ENCODE measurements at regions not wholly inside any gene's neighbourhood (a gene's known extent, or its start where the extent isn't known, plus 50 kb on each side); places are given as distances from the start of the nearest gene placed in this dataset.
"Not testable (repeated sequence)": the region's sequence is repeated elsewhere in the genome, so short reads cannot be mapped to it uniquely, and the experiment has no call there.

DNA sequence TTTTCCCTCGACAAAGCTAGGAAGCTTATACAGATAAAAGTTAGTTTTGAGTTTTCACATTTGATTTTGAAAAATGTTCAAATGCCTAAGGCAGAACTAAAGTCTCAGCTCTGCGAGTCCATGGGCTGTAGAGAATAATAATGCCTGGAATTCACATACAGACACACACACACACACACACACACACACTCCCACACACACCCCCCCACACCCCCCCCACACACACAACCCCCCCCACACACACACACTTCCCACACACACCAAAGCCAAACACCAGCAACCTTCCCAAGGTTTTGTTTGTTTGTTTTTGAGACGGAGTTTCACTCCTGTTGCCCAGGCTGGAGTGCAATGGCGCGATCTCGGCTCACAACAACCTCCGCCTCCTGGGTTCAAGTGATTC lies 62.8 kb upstream of the EIF5 start:
- no peak for DNase-seq

DNA sequence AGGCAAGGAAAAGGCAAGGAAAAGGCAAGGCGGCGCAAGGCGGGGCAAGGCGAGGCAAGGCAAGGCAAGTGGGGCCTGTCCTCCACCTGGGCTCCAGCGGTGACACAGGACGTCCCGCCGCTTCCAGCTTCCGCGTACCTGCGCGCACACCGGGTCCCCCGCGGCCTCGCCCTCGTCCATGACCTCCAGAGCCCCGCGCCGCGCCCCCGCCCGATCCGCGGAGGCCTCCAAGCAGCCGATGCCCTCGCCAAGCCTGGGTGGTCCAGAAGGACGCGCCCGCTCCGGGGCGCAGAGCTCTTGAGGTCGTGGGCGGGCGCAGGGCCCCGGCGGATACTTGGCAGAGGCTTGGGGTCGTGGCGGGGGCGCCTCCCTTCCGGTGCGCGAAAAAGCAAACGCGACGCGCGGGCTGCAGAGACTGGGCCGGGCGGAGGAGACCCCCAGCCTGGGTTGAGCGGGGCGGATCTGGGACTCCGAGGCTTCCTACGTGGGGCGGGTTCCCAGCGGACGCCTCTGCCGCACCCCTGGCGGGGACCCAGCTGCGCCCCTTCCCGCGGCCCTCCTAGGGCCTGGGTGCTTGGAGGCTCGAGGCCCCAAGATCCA lies 60.8 kb upstream of the EIF5 start:
- no peak for DNase-seq

DNA sequence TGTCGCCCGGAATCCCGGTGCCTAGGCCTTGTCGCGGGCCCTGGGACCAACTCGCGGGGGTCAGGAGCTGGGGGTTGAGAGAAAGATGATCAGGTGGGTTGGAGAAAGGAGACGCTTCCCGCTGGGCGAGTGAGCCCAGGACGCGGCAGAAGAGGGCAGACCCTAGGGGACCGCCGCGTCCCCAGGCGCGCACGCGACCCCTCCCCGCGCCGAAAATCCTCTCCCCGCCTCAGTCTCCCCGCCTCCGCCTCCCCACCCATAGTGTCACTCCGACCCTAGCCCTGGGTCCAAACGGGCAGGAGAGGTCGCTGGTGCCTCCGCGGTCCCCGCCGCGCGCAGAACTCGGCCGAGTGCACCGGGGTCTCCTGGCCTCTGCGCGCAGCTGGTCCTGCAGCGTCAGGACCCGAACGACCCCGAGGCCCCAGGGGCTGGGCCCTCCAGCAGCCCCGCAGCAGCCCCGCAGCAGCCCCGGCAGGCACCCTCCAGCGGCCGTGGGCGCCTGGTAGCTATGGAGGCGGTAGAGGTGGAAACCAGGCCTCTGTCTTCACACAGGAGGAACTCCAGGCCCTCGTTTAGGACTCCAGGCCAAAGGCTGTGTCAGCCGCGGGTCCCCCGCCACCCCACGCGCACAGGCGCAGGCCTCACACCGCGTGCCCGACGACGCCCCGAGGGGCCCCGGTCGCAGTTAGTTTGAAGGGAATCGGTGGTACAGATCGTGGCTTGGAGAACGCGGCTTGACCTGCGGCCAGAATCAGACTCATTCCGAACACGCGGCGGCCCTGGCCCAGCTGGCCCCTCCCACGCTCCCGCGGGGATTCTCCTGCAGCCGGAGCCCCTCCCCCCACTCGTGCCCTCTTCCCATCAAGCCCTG lies 60.1 kb upstream of the EIF5 start:
- no peak for DNase-seq

DNA sequence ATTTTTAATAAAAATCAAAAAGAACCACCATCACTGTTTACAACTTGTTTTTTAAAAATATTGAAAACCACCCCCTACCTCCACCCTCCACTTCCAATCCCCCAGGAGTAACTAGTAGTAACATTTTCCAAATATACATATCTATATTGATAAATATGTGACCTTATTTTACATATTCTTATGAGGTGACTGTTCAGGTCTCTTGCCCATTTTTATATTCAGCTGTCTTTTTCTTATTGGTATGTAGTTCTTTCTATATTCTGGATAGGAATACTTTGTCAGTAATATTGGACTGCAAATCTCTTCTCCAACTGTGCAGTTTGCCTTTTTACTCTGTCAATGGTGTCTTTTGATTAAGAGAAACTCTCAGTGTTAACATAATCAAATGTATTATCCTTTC lies 59.0 kb upstream of the EIF5 start:
- no peak for DNase-seq

DNA sequence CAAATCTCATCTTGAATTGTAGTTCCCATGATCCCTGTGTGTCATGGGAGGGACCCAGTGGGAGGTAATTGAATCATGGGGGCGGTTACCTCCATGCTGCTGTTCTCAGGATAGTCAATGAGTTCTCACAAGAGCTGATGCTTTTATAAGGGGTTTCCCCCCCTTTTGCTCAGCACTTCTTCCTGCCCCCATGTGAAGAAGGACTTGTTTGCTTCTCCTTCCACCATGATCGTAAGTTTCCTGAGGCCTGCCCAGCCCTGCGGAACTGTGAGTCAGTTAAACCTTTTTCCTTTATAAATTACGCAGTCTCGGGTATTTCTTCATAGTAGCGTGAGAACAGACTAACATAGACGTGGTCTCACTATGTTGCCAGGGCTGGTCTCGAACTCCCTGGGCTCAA lies 56.1 kb upstream of the EIF5 start:
- DNase-seq: no peak

DNA sequence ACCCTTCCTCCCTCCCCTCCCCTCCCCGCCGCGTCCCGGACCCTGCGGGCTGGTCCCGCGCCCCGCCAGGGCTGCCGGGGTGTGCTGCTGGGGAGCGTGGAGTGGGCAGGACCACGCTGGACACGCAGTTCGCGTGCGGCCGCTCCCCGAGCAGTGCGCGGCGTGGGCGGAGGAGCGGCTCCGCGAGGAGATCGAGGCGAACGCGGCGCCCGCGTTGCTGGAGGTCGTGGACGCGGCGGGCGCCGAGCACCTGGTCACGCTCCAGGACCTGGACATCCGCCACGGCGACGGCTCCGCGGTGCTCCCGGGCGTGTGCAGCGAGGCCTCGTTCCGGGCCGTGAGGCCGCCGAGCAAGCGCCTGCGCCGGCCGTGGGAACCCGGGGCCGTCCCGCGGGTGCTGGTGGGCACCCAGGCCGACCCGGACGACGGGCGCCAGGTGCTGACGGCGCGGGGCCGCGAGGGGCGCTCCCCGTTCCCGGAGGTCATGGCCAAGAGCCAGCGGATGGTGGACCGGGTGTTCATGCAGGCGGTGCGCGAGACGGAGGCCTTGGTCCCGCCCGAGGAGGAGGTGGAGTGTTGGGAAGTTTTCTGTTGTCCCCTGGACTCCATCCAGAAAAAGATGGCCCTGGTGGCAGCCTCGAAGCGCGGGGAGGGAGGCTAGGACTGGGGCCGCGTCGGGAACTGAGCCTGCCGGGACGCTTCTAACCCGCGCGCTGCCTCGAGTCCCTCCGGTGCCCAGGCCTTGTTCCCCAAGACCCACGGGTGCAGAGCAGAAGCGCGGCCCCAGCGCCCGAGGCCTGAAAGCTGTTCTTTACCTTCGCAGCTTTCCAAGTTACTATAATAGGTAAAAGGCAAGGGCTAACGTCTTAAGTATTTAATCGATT lies 54.7 kb upstream of the EIF5 start:
- no peak for DNase-seq

DNA sequence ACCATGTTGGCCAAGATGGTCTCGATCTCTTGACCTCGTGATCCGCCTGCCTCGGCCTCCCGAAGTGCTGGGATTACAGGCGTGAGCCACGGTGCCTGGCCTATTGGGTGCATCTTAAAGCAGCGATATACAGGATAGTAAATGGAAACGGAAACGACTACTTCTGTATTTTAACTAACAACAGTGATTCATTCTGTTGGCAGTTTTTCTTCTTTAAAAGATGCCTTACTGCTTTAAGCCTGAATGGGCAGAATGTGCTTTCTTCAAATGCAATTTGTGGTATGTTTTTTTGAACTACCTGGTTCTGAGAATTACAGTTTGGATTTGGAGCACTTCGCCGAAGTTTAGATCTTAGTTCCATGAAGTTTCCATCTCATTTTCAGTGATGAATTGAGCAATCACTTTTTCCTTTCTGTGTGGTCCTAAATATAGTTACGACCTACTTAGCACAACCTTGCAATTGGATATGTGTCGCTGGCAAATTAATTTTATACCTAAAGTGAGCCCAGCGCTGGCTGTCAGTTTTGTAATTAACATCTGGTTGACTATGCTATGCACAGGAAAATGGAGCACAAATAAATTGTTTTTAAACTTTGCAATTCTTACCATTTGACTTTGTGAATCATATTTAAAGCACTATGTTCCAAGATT lies 53.6 kb upstream of the EIF5 start:
- no peak for DNase-seq

DNA sequence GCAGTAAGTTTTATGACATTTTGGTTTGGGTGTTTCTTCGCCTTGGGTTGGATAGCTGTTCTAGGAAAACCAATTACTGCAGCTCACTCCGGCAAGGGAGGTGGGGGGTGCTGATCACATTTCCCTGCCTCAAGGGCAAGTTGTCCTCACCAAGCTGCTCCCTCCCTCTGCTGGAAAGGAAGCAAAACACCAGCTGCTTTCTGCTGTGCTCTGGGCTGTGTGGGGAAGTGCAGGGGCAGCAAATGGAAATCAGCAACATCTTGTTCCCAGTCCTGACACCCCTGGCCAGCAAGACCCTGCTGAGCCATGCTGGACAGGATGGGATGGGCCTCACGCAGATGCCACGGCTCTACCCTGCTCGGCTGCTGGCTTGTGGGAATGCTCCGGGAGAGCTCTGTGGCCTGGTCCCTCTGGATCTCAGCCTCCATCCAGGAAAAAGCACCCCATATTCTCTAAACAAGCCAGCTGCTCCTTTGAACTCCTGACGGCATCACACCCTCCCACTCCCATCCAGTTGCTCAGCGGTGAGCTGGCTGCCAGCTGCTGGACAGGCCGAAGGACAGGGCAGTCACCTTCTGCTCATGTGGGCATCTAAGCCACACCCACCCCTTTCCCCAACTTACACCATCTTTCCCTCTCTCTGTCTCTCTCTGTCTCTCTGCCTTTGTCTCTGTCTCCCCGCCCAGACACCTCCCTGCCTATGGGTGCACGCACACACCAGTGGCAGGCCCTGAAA lies 52.4 kb upstream of the EIF5 start:
- DNase-seq: peak in 1 of 2 experiments; percentile 4

DNA sequence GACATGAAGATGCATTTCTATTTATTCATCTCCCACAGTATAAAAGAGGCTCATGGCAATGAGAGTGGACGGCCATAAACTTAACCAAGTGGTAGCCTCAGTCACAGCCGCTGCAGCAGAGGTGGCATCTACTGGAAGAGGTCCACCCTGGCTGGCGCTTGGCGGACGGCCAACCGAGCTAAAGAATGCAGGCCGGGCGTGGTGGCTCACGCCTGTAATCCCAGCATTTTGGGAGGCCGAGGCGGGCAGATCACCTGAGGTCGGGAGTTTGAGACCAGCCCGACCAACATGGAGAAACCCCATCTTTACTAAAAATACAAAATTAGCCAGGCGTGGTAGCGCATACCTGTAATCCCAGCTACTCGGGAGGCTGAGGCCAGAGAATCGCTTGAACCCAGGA lies 51.7 kb upstream of the EIF5 start:
- not testable (repeated sequence) for DNase-seq

DNA sequence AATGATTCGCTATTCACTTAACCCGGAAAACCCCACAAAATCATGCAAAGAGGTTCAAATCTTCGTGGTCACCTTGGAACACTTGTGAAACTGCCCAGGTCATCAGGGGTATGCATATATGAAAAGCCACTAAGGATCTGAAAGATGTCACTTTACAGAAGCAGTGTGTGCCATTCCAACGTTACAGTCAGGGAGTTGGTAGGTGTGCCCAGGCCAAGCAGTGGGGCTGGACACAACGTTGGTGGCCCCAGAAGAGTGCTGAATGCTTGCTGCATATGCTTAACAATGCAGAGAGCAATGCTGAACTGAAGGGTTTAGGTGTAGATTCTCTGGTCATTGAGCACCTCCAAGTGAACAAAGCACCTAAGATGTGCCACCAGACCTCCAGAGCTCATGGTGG lies 51.1 kb upstream of the EIF5 start:
- no peak for DNase-seq

DNA sequence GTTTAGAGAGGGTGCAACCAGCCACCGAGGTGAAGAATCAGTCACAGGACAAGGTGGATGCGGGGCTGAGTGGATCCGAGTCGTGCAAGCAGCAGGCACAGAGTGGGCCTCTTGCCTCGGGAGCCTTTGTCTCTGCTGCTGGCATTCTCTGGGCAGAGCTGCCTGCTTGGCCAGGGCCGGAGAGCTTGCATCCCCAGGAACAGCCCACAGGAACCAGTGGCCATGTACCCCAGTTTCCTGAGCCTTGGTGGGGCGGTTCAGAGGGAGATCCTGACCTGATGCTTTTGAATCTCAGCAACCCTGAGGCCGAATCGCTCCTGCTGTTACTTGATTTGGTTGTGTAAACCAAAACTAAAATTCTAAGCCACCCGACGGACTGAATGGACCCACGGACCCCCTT lies 50.1 kb upstream of the EIF5 start:
- no peak for DNase-seq

Data from AML-193 (cell line).